ENCODE measurements at regions not wholly inside any gene's neighbourhood (a gene's known extent, or its start where the extent isn't known, plus 50 kb on each side); places are given as distances from the start of the nearest gene placed in this dataset.

GRCh38 chr3:168273917-168274316, 178.2 kb upstream of the GOLIM4 start:
- no peak for ATAC-seq (ENCODE audit: insufficient read depth, low read depth)
- Histone ChIP-seq H3K9ac (ENCODE audit: low read depth, low read length) (no peak overlapping the region), H4K20me1 (ENCODE audit: insufficient read depth, low read length) (no peaks in the 10 kb centered on the region), H3K36me3 (ENCODE audit: insufficient read depth, low read length) (no peaks in the 10 kb centered on the region), H3K79me2 (ENCODE audit: insufficient read depth, low read length) (no peaks in the 10 kb centered on the region), H3K4me2 (ENCODE audit: insufficient read depth, low read length) (no peak overlapping the region), H3K4me3 (ENCODE audit: low read depth in 1 of 2, low read length in 2 of 2) (no peak overlapping the region), H3K27me3 (ENCODE audit: insufficient read depth, low read length, poor library complexity) (no peaks in the 10 kb centered on the region), H3K4me1 (ENCODE audit: insufficient read depth, low read length) (no peaks in the 10 kb centered on the region), H3K27ac (ENCODE audit: low read length) (no peak overlapping the region), H3K9me3 (ENCODE audit: insufficient read depth, low read length, severe bottlenecking) (no peaks in the 10 kb centered on the region), H2AFZ (ENCODE audit: low read depth, low read length) (no peak overlapping the region)
- TF ChIP-seq CTCF (IDR thresholded peaks at IDR 0.05; ENCODE audit: borderline replicate concordance, extremely low read depth, low read length, poor library complexity, severe bottlenecking) (no peak), EZH2 (IDR thresholded peaks at IDR 0.05; ENCODE audit: borderline replicate concordance, low read depth, low read length, severe bottlenecking) (no peak)
- no peak for DNase-seq

- Histone ChIP-seq H3K79me2 (ENCODE audit: insufficient read depth, low read length) (no peaks in the 10 kb centered on the region), H3K36me3 (ENCODE audit: insufficient read depth, low read length) (no peaks in the 10 kb centered on the region), H3K4me3 (ENCODE audit: low read depth in 1 of 2, low read length in 2 of 2) (no peak overlapping the region), H3K4me1 (ENCODE audit: insufficient read depth, low read length) (no peaks in the 10 kb centered on the region), H3K4me2 (ENCODE audit: insufficient read depth, low read length) (no peak overlapping the region), H2AFZ (ENCODE audit: low read depth, low read length) (no peak overlapping the region), H3K9ac (ENCODE audit: low read depth, low read length) (no peak overlapping the region), H3K27ac (ENCODE audit: low read length) (no peak overlapping the region), H3K9me3 (ENCODE audit: insufficient read depth, low read length, severe bottlenecking) (no peaks in the 10 kb centered on the region), H3K27me3 (ENCODE audit: insufficient read depth, low read length, poor library complexity) (no peaks in the 10 kb centered on the region), H4K20me1 (ENCODE audit: insufficient read depth, low read length) (no peaks in the 10 kb centered on the region)
- TF ChIP-seq CTCF (IDR thresholded peaks at IDR 0.05; ENCODE audit: borderline replicate concordance, extremely low read depth, low read length, poor library complexity, severe bottlenecking) (no peak), EZH2 (IDR thresholded peaks at IDR 0.05; ENCODE audit: borderline replicate concordance, low read depth, low read length, severe bottlenecking) (no peak)
- DNase-seq = no peak
- no peak for ATAC-seq (ENCODE audit: insufficient read depth, low read depth)
These were observed 177.3 kb upstream of the GOLIM4 start for GRCh38 chr3:168273036-168273435.

- Histone ChIP-seq H3K4me3 (ENCODE audit: low read depth in 1 of 2, low read length in 2 of 2) (no peak overlapping the region), H3K79me2 (ENCODE audit: insufficient read depth, low read length) (no peaks in the 10 kb centered on the region), H3K36me3 (ENCODE audit: insufficient read depth, low read length) (no peaks in the 10 kb centered on the region), H3K4me1 (ENCODE audit: insufficient read depth, low read length) (no peaks in the 10 kb centered on the region), H3K4me2 (ENCODE audit: insufficient read depth, low read length) (no peak overlapping the region), H4K20me1 (ENCODE audit: insufficient read depth, low read length) (no peaks in the 10 kb centered on the region), H3K27me3 (ENCODE audit: insufficient read depth, low read length, poor library complexity) (no peaks in the 10 kb centered on the region), H3K9me3 (ENCODE audit: insufficient read depth, low read length, severe bottlenecking) (no peaks in the 10 kb centered on the region), H3K9ac (ENCODE audit: low read depth, low read length) (no peak overlapping the region), H3K27ac (ENCODE audit: low read length) (no peak overlapping the region), H2AFZ (ENCODE audit: low read depth, low read length) (no peak overlapping the region)
- TF ChIP-seq CTCF (IDR thresholded peaks at IDR 0.05; ENCODE audit: borderline replicate concordance, extremely low read depth, low read length, poor library complexity, severe bottlenecking) (no peak), EZH2 (IDR thresholded peaks at IDR 0.05; ENCODE audit: borderline replicate concordance, low read depth, low read length, severe bottlenecking) (no peak)
- ATAC-seq (ENCODE audit: insufficient read depth, low read depth) (no peak), DNase-seq (no peak)
These were observed 176.7 kb upstream of the GOLIM4 start for GRCh38 chr3:168272343-168272985.
